Fibroblast of mammary gland (primary cell): ENCODE measurements at regions not wholly inside any gene's neighbourhood (a gene's known extent, or its start where the extent isn't known, plus 50 kb on each side); places are given as distances from the start of the nearest gene placed in this dataset.
"Not testable (repeated sequence)": the region's sequence is repeated elsewhere in the genome, so short reads cannot be mapped to it uniquely, and the experiment has no call there.

Experiments used
- DNase-seq: peaks from one replicate; pipeline ENCODE4 v3.0.0-alpha.2; 2010; ENCODE audit warnings: low read depth
- H3K4me3 ChIP-seq: 2 replicates; pipeline ENCODE4 v1.5.1; 2011; ENCODE audit warnings: low read depth, mild to moderate bottlenecking, low read length, moderate library complexity; ENCODE audit not compliant: control insufficient read depth
- TF ChIP-seq, protein P1 (sequence below): conservative IDR thresholded peaks from 2 replicates; pipeline ENCODE4 v1.5.1; 2011; ENCODE audit warnings: low read depth, low read length, inconsistent platforms; ENCODE audit not compliant: control insufficient read depth, insufficient read depth

GRCh38 chr6:88512951-88513350 lies 346.8 kb upstream of the CNR1 start:
- DNase-seq = no peak
- H3K4me3 ChIP-seq = no peak overlapping the region
- TF ChIP-seq, protein P1, sequence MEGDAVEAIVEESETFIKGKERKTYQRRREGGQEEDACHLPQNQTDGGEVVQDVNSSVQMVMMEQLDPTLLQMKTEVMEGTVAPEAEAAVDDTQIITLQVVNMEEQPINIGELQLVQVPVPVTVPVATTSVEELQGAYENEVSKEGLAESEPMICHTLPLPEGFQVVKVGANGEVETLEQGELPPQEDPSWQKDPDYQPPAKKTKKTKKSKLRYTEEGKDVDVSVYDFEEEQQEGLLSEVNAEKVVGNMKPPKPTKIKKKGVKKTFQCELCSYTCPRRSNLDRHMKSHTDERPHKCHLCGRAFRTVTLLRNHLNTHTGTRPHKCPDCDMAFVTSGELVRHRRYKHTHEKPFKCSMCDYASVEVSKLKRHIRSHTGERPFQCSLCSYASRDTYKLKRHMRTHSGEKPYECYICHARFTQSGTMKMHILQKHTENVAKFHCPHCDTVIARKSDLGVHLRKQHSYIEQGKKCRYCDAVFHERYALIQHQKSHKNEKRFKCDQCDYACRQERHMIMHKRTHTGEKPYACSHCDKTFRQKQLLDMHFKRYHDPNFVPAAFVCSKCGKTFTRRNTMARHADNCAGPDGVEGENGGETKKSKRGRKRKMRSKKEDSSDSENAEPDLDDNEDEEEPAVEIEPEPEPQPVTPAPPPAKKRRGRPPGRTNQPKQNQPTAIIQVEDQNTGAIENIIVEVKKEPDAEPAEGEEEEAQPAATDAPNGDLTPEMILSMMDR = no peak

GRCh38 chr6:88502391-88502790 lies 336.2 kb upstream of the CNR1 start:
- TF ChIP-seq, protein P1 = no peak
- no peak for DNase-seq
- no peak overlapping the region for H3K4me3 ChIP-seq

DNA sequence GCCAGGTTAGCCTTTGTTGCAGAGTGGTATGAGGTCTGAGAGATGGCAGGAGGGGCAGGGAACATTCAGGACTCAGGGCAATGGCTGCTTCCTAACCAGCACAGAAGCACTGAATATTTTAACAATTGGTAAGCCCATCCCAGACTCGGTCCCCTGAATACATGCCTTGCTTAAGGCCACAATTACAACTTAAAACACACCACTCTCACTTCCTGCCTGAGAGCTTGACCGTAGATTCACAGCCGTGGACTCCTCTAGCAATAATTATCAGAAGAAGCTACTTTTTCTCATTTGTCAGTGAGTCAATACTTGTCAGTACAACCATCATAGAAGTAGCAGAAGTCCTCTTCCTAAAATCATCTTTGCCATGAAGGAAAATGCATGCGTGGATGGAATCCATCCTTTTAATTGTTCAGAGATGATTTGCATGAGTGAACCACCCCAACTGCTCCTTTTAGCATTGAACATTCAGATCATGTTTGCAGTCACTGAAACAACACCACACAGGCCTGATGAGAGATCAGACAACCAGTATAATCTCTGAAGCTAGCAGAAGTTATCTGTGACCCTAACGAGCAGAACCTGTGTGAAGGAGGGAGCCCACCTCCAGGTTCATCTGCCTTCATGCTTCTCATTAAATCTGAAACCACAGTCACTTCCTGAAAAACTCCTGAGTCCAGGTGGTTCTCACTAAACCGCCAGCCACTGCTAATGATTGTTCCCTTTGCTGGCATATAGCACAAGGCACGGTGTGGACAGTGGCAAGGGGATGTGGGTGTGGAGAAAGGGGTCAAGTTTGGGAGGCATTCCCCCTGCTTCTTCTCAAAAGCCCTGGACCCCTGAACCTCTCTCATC lies 333.9 kb upstream of the CNR1 start:
- no peak for DNase-seq
- H3K4me3 ChIP-seq = no peak overlapping the region
- TF ChIP-seq, protein P1 = no peak

DNA sequence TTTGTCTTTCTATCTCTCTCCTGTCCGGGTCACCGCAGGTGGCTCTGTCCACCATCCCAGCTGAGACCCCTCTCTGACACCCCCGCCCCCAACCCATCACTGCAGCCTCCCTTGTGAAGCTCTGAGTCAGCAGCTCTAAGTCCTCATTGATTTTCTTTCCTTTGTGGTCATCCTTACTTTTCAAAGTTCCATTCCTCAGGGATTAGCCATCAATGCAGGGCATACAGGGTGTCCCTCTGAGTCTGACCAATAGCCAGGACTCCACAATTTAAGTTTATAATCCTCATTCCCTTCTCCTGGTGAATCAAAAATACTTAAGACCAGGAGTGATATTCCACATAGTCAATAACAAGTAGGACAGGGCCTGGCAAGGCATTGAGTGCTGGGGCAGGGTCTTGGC lies 333.3 kb upstream of the CNR1 start:
- no peak overlapping the region for H3K4me3 ChIP-seq
- no peak for DNase-seq
- TF ChIP-seq, protein P1 = no peak

DNA sequence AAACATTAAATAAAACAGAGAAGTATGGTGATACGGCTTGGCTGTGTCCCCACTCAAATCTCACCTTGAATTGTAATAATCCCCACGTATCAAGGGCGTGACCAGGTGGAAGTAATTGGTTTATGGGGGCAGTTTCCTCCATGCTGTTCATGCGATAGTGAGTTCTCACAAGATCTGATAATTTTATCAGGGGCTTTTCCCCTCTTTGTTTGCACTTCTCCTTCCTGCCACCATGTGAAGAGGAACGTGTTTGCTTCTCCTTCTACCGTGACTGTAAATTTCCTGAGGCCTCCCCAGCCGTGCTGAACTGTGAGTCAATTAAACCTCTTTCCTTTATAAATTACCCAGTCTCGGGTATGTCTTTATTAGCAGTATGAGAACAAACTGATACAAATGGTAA lies 331.3 kb upstream of the CNR1 start:
- not testable (repeated sequence) for DNase-seq, H3K4me3 ChIP-seq

GRCh38 chr6:88494401-88495140 lies 328.4 kb upstream of the CNR1 start:
- H3K4me3 ChIP-seq = no peak overlapping the region
- TF ChIP-seq, protein P1 = no peak
- DNase-seq = no peak

- TF ChIP-seq, protein P1 = no peak
- no peak overlapping the region for H3K4me3 ChIP-seq
- DNase-seq = no peak
These were observed 327.6 kb upstream of the CNR1 start for GRCh38 chr6:88493717-88494116.
